Activated CD4-positive, alpha-beta T cell treated with anti-CD3 and anti-CD28 coated beads, Interleukin-2, amount 10 ng/mL, durations not matched to agents 24 days and 14 days (primary cell): ENCODE measurements at regions not wholly inside any gene's neighbourhood (a gene's known extent, or its start where the extent isn't known, plus 50 kb on each side); places are given as distances from the start of the nearest gene placed in this dataset.
"Not testable (repeated sequence)": the region's sequence is repeated elsewhere in the genome, so short reads cannot be mapped to it uniquely, and the experiment has no call there.

Experiments used
- DNase-seq: peaks from one replicate; pipeline ENCODE4 v3.0.0; 2022
- H3K27ac Mint-ChIP-seq: one replicate; pipeline ENCODE4 v1.8.0; 2022; ENCODE audit warnings: mild to moderate bottlenecking, mixed read lengths
- H3K27me3 Mint-ChIP-seq: one replicate; pipeline ENCODE4 v1.8.0; 2022; ENCODE audit warnings: mixed read lengths
- H3K36me3 Mint-ChIP-seq: one replicate; pipeline ENCODE4 v1.8.0; 2022; ENCODE audit warnings: low read depth, mild to moderate bottlenecking, mixed read lengths
- H3K4me1 Mint-ChIP-seq: one replicate; pipeline ENCODE4 v1.8.0; 2021; ENCODE audit warnings: mixed read lengths
- H3K4me3 Mint-ChIP-seq: one replicate; pipeline ENCODE4 v1.8.0; 2022; ENCODE audit warnings: mild to moderate bottlenecking, moderate library complexity, mixed read lengths
- H3K9me3 Mint-ChIP-seq: one replicate; pipeline ENCODE4 v1.8.0; 2021; ENCODE audit warnings: mixed read lengths
- intact Hi-C: fragments of 100-400 bp; cut with micrococcal nuclease; formaldehyde crosslinking; loops from one replicate; pipeline ENCODE4 v1.15.1; 2023

DNA sequence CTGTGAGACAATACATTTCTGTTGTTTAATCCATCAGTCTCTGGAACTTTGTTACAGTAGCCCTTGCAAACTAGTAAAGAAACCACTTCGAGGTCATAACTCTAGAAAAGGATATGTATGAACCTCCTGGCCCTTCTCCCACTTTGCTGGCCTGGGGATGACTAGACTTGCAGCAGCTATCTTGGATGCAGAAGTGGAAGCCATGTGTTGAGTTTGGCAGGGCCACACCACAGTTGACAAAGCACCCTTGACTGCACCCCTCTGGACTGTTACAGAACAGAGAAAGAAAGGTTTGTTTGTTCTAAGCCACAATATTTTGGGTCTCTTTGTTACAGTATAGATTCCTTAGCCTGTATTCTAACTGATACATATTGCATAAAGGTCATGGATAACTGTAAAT lies 183.2 kb upstream of the TAS2R1 start:
- no peaks in the 10 kb centered on the region for H3K36me3 Mint-ChIP-seq
- H3K27ac Mint-ChIP-seq, result no peak overlapping the region
- H3K9me3 Mint-ChIP-seq, result peaks cover 5% of the 10 kb centered on the region
- DNase-seq, result no peak
- intact Hi-C loops, result no loop called here
- no peaks in the 10 kb centered on the region for H3K27me3 Mint-ChIP-seq
- no peak overlapping the region for H3K4me3 Mint-ChIP-seq
- no peaks in the 10 kb centered on the region for H3K4me1 Mint-ChIP-seq

DNA sequence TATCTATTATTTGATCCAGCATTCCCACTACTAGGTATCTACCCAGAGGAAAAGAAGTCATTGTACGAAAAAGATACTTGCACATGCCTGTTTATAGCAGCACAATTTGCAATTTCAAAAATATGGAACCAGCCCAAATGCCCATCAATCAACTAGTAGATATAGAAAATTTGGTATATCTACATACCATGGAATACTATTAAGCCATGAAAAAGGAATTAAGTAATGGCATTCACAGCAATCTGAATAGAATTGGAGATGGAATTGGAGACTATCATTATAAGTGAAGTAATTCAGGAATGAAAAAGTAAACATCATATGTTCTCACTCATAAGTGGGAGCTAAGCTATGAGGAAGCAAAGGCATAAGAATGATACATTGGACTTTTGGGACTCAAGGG lies 177.2 kb upstream of the TAS2R1 start:
- H3K9me3 Mint-ChIP-seq, intact Hi-C loops, H3K4me3 Mint-ChIP-seq, H3K36me3 Mint-ChIP-seq, H3K27ac Mint-ChIP-seq, H3K4me1 Mint-ChIP-seq, DNase-seq, H3K27me3 Mint-ChIP-seq: not testable (repeated sequence)

- intact Hi-C loops, result no loop called here
These were observed 171.8 kb upstream of the TAS2R1 start for GRCh38 chr5:9801908-9802307.

DNA sequence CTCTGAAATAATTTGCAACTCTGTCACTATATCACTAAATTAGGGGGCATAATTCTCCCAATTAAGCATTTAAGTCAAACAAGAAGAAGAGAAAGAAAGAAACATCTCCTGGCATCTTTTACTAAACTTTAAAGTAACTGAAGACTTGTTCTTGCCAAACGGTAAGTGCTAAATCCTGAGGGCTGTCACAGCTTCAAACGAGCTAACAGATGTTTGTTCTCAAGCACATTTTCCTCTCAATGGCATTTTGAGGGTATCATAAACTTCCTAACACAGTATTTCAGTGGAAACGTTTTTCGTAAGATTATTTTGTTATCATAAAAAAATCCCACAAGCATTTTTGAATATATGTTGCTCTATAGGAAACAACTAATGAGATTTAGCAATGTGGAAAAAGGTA lies 169.5 kb upstream of the TAS2R1 start:
- DNase-seq, result no peak
- Mint-ChIP-seq H3K9me3 (no peaks in the 10 kb centered on the region), H3K4me1 (no peaks in the 10 kb centered on the region), H3K27ac (no peak overlapping the region), H3K4me3 (no peak overlapping the region), H3K27me3 (no peaks in the 10 kb centered on the region), H3K36me3 (no peaks in the 10 kb centered on the region)
- intact Hi-C loops, result no loop called here

More at GRCh38 chr5:9801908-9802307, 171.8 kb upstream of the TAS2R1 start:
- H3K27ac Mint-ChIP-seq, result no peak overlapping the region
- H3K27me3 Mint-ChIP-seq, result no peaks in the 10 kb centered on the region
- DNase-seq, result no peak
- no peak overlapping the region for H3K4me3 Mint-ChIP-seq
- H3K36me3 Mint-ChIP-seq, result no peaks in the 10 kb centered on the region
- no peaks in the 10 kb centered on the region for H3K4me1 Mint-ChIP-seq
- peaks cover 3% of the 10 kb centered on the region for H3K9me3 Mint-ChIP-seq

DNA sequence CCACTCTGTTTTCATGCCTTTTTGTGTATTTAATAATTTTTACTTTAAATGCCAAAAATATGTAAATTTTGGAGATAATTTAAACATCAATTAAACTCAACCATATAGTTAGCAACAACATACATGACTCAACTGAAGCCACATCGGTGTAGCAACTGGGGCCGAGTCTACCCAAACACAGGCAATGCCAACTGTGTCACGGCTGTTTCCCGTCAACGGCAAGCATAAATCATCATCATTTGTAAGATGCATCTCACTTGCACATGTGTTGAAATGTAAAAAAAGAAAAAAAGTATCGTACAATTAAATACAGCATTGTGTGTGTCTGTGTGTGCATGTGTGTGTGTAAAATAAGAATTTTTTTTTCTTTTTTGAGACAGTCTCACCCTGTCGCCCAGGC lies 160.1 kb upstream of the TAS2R1 start:
- Mint-ChIP-seq H3K9me3 (no peaks in the 10 kb centered on the region), H3K27me3 (no peaks in the 10 kb centered on the region), H3K4me3 (no peak overlapping the region), H3K27ac (no peak overlapping the region), H3K4me1 (no peaks in the 10 kb centered on the region), H3K36me3 (no peaks in the 10 kb centered on the region)
- DNase-seq, result no peak
- intact Hi-C loops, result no loop called here

DNA sequence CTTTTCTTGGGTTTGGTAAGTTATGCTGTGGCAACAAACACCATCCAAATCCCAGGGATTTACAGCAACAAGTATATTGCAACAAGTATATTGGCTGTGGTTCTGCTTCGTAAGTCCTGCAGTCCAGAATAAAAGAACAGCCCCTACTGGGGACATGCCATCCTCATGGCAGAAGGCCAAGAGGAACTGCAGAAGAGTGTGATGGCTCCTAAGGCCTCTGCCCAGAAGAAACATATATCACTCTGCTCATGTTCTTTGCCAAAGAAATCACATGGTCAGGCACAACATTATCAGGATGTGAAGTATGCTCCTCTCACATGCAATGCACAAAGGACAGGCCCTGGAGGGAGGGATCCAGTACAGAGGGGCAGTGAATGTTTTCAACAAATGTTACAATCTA lies 159.6 kb upstream of the TAS2R1 start:
- no peaks in the 10 kb centered on the region for H3K4me1 Mint-ChIP-seq
- H3K27me3 Mint-ChIP-seq, result no peaks in the 10 kb centered on the region
- H3K36me3 Mint-ChIP-seq, result no peaks in the 10 kb centered on the region
- no peak overlapping the region for H3K27ac Mint-ChIP-seq
- H3K9me3 Mint-ChIP-seq, result no peaks in the 10 kb centered on the region
- intact Hi-C loops, result no loop called here
- DNase-seq, result no peak
- H3K4me3 Mint-ChIP-seq, result no peak overlapping the region

- H3K4me1 Mint-ChIP-seq, result no peaks in the 10 kb centered on the region
- no peak for DNase-seq
- no peaks in the 10 kb centered on the region for H3K9me3 Mint-ChIP-seq
- H3K4me3 Mint-ChIP-seq, result no peak overlapping the region
- H3K27ac Mint-ChIP-seq, result no peak overlapping the region
- H3K36me3 Mint-ChIP-seq, result no peaks in the 10 kb centered on the region
- H3K27me3 Mint-ChIP-seq, result no peaks in the 10 kb centered on the region
- intact Hi-C loops, result no loop called here
These were observed 157.9 kb upstream of the TAS2R1 start for GRCh38 chr5:9787861-9788600.

GRCh38 chr5:9786380-9787360 lies 156.5 kb upstream of the TAS2R1 start:
- Mint-ChIP-seq H3K27me3 (no peaks in the 10 kb centered on the region), H3K27ac (no peak overlapping the region), H3K9me3 (no peaks in the 10 kb centered on the region), H3K36me3 (no peaks in the 10 kb centered on the region), H3K4me3 (no peak overlapping the region), H3K4me1 (no peaks in the 10 kb centered on the region)
- DNase-seq, result no peak
- intact Hi-C loops, result no loop called here

GRCh38 chr5:9785751-9786150 lies 155.6 kb upstream of the TAS2R1 start:
- DNase-seq, result no peak
- H3K9me3 Mint-ChIP-seq, result no peaks in the 10 kb centered on the region
- H3K27ac Mint-ChIP-seq, result no peak overlapping the region
- no peak overlapping the region for H3K4me3 Mint-ChIP-seq
- no peaks in the 10 kb centered on the region for H3K27me3 Mint-ChIP-seq
- no peaks in the 10 kb centered on the region for H3K4me1 Mint-ChIP-seq
- intact Hi-C loops, result no loop called here
- H3K36me3 Mint-ChIP-seq, result no peaks in the 10 kb centered on the region

DNA sequence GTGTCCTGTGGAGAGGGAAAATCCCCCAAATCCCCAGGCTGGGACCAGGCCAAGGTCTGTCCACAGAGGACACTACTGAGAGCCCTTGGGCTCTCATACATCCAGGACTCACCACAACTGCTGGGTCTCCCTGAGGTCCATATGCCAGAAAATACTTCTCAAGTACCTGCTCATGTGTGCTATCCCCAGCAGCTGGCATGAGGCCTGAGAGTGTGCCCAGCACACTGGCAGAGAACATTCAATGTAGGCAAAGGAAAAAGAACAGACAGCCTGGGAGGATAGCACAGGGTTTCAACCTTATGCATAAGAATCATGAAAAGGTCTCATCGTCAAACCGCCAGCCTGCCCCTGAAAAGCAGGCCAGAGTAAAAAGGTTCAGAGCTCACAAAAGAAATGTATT lies 154.1 kb upstream of the TAS2R1 start:
- Mint-ChIP-seq H3K27me3 (no peaks in the 10 kb centered on the region), H3K36me3 (no peaks in the 10 kb centered on the region), H3K4me3 (no peak overlapping the region), H3K9me3 (peaks cover 3% of the 10 kb centered on the region), H3K4me1 (no peaks in the 10 kb centered on the region), H3K27ac (no peak overlapping the region)
- intact Hi-C loops, result no loop called here
- DNase-seq, result no peak

DNA sequence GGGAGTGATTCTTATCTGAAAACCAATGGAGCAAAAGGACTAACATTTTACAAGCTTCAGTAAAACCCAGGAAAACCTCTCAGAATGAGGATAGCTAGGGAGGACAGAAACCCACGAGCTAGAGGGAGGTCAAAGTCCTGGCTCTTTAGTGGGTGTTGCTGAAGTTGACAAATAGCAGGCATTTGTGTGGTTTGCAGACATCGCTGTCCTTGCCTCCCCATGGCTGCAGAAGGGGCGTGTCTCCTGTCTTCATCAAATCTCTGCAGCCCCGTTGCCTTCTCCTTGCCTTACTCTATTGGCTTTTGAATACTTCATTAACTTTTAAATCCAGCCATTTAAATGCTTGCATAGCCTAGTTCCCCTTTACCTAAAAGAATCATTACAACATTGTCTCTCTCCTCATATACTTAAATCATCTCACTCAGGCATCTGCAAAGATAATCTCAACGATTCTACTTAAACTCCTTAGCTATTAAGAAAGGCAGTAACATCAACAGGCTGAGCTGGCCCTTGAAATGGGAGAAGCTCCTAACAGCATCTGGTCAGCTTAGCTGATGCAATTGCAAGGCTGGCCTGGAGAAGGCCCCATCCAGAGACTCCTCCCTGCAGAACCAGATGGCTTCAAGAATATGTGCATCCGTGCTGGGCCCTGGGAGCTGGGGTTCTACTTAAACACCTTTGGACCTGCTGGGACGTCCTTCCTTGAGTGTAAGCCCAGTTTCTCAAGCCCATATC lies 152.8 kb upstream of the TAS2R1 start:
- peaks cover 3% of the 10 kb centered on the region for H3K9me3 Mint-ChIP-seq
- no peak for DNase-seq
- no peak overlapping the region for H3K27ac Mint-ChIP-seq
- H3K36me3 Mint-ChIP-seq, result no peaks in the 10 kb centered on the region
- no peaks in the 10 kb centered on the region for H3K27me3 Mint-ChIP-seq
- no peaks in the 10 kb centered on the region for H3K4me1 Mint-ChIP-seq
- intact Hi-C loops, result no loop called here
- no peak overlapping the region for H3K4me3 Mint-ChIP-seq

DNA sequence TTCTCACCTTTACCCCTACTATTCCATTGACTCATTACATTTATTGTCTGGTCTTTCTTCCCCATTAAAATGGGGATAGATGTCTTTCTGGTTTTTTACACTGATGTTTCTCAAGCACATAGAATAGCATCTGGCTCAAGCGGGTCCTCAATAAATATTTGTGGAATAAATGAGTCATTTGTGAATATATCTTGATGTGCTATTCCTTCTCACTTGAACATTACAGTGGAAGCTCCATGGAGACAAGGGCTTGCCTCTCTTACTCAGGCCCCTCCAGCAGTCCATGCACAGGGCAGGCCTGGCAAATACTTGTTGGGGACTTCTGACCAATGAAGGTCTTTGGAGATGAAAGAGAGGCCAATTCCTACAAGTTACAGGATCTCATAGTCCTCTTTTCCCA lies 151.7 kb upstream of the TAS2R1 start:
- DNase-seq, result no peak
- Mint-ChIP-seq H3K4me3 (no peak overlapping the region), H3K27me3 (no peaks in the 10 kb centered on the region), H3K27ac (no peak overlapping the region), H3K4me1 (no peaks in the 10 kb centered on the region), H3K9me3 (peaks cover 3% of the 10 kb centered on the region), H3K36me3 (no peaks in the 10 kb centered on the region)
- intact Hi-C loops, result no loop called here

DNA sequence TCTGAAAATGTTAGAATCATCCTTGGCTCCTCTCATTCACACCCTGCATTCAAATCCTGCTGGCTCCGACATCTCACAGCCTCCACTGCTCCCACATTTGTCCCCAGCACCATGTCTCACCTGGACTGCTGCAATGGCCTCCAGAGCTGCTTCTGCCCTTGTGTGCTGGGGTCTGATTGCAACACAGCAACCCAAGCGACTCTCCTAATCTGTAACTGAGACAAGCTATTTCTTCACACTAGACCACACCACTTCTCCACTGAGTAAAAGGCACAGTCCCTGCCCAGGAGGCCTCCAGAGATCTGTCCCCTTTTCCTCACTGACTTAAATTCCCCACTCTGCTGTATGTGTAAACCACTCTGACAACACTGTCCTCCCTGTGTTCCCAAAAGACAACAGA lies 151.1 kb upstream of the TAS2R1 start:
- H3K36me3 Mint-ChIP-seq, result no peaks in the 10 kb centered on the region
- peaks cover 3% of the 10 kb centered on the region for H3K9me3 Mint-ChIP-seq
- no peak overlapping the region for H3K4me3 Mint-ChIP-seq
- H3K27me3 Mint-ChIP-seq, result no peaks in the 10 kb centered on the region
- H3K27ac Mint-ChIP-seq, result no peak overlapping the region
- intact Hi-C loops, result no loop called here
- no peak for DNase-seq
- no peaks in the 10 kb centered on the region for H3K4me1 Mint-ChIP-seq

DNA sequence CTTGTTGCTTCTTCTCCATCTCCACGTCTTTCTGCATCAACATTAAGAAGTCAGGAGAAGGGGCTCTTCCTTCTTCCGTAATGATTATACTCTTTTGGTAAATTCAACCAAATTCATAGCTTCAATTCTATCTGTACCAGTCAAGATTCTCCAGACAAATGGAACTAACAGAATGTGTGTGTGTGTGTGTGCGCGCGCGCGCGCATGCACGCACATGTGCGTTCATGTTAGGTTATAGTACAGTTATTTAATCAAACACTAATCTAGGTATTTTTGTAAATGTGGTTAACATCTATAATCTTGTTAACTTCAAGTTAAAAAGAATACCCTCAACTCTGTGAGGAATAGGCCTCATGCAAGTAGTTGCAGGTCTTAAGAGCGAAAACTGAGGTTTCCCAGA lies 150.3 kb upstream of the TAS2R1 start:
- H3K4me3 Mint-ChIP-seq, result no peak overlapping the region
- no peaks in the 10 kb centered on the region for H3K36me3 Mint-ChIP-seq
- peaks cover 3% of the 10 kb centered on the region for H3K9me3 Mint-ChIP-seq
- no peak overlapping the region for H3K27ac Mint-ChIP-seq
- no peaks in the 10 kb centered on the region for H3K27me3 Mint-ChIP-seq
- DNase-seq, result no peak
- no peaks in the 10 kb centered on the region for H3K4me1 Mint-ChIP-seq
- intact Hi-C loops, result no loop called here
